ENCODE measurements at regions not wholly inside any gene's neighbourhood (a gene's known extent, or its start where the extent isn't known, plus 50 kb on each side); places are given as distances from the start of the nearest gene placed in this dataset.

- H3K9me3 Mint-ChIP-seq, result no peaks in the 10 kb centered on the region; a peak in 1 of 5 replicates
Observed at GRCh38 chr4:110395421-110395820, 80.5 kb upstream of the ENPEP start.

More at GRCh38 chr4:110395421-110395820, 80.5 kb upstream of the ENPEP start:
- Histone ChIP-seq H3K27me3 (ENCODE audit: insufficient read depth, low read length) (no peaks in the 10 kb centered on the region), H2AFZ (ENCODE audit: low read length) (no peak overlapping the region), H2AK5ac (ENCODE audit: insufficient read length, low read length) (no peak overlapping the region), H3K9me3 (ENCODE audit: control insufficient read depth, low read depth, low read length) (no peaks in the 10 kb centered on the region), H3K27ac (ENCODE audit: insufficient read length, low read depth, low read length) (no peak overlapping the region), H3K79me1 (ENCODE audit: insufficient read depth, low read depth, low read length, poor library complexity, severe bottlenecking) (no peaks in the 10 kb centered on the region), H2BK120ac (ENCODE audit: low read depth, low read length, poor library complexity, severe bottlenecking) (no peak overlapping the region), H3K4ac (ENCODE audit: low read depth, low read length) (no peak overlapping the region), H3K4me2 (ENCODE audit: insufficient read depth, insufficient read length, low read length) (no peak overlapping the region), H3K23ac (ENCODE audit: insufficient read length, low read depth, low read length) (no peak overlapping the region), H3K9ac (ENCODE audit: extremely low read depth, insufficient read length, low read length) (no peak overlapping the region), H4K5ac (ENCODE audit: insufficient read length, low read depth, low read length) (no peak overlapping the region), H3K23me2 (ENCODE audit: insufficient read length, low read depth, low read length, poor library complexity, severe bottlenecking) (no peaks in the 10 kb centered on the region), H3K18ac (ENCODE audit: insufficient read length, low read depth, low read length) (no peak overlapping the region), H2BK20ac (ENCODE audit: low read depth, low read length, poor library complexity, severe bottlenecking) (no peak overlapping the region), H3K56ac (ENCODE audit: insufficient read length, low read depth, low read length) (no peak overlapping the region), H4K8ac (replicated peaks; ENCODE audit: insufficient read length, low read depth, low read length) (no peak overlapping the region), H4K20me1 (ENCODE audit: control insufficient read depth, insufficient read depth, insufficient read length) (no peaks in the 10 kb centered on the region), H2BK15ac (ENCODE audit: low read depth, low read length) (no peak overlapping the region), H4K91ac (ENCODE audit: insufficient read length, low read depth, low read length) (no peak overlapping the region), H2BK12ac (ENCODE audit: insufficient read length, low read depth, low read length) (no peak overlapping the region), H2BK5ac (ENCODE audit: insufficient read length, low read length) (no peak overlapping the region), H3K4me1 (ENCODE audit: insufficient read depth, low read length) (no peaks in the 10 kb centered on the region), H3K79me2 (ENCODE audit: insufficient read depth, low read length) (no peaks in the 10 kb centered on the region), H3K14ac (ENCODE audit: insufficient read depth, low read length) (no peak overlapping the region), H3T11ph (ENCODE audit: low read length) (no peak overlapping the region)
- no peak for TF ChIP-seq CTCF (conservative IDR thresholded peaks at IDR 0.05)
- DNase-seq, result no peak
- H3K27ac Mint-ChIP-seq, result no peak overlapping the region
- no peaks in the 10 kb centered on the region for H3K36me3 Mint-ChIP-seq (ENCODE audit: insufficient read depth in 1 of 3, low read depth in 3 of 3)
- peaks cover 3 to 6% of the 10 kb centered on the region in 2 experiments; a peak in 2 of 4 replicates for H3K4me1 Mint-ChIP-seq
- WGBS (ENCODE audit: extremely low coverage, insufficient read length, low lambda C conversion rate), result no CpG with 5 or more reads among the region's 1 CpG
- H3K4me3 Mint-ChIP-seq, result no peak overlapping the region
- H3K27me3 Mint-ChIP-seq (ENCODE audit: low read depth), result peaks cover 5% of the 10 kb centered on the region

Measured in H9 (cell line).